H9 (cell line): ENCODE measurements at regions not wholly inside any gene's neighbourhood (a gene's known extent, or its start where the extent isn't known, plus 50 kb on each side); places are given as distances from the start of the nearest gene placed in this dataset.

Source experiments
- DNase-seq: peaks from one replicate; pipeline ENCODE4 v3.0.0-alpha.2; 2017
- H2AFZ ChIP-seq: one replicate; pipeline ENCODE4 v1.6.1; 2013; ENCODE audit warnings: mild to moderate bottlenecking, low read length, control low read depth, moderate library complexity
- H2AK5ac ChIP-seq: 2 replicates; pipeline ENCODE4 v1.6.1; 2013; ENCODE audit warnings: low read length, control low read depth, mixed read lengths; ENCODE audit not compliant: insufficient read length
- H2BK120ac ChIP-seq: one replicate; pipeline ENCODE4 v1.6.1; 2013; ENCODE audit warnings: low read depth, mild to moderate bottlenecking, low read length, control low read depth, inconsistent platforms; ENCODE audit not compliant: poor library complexity, severe bottlenecking
- H2BK12ac ChIP-seq: 2 replicates; pipeline ENCODE4 v1.6.1; 2013; ENCODE audit warnings: low read length, control low read depth, mixed read lengths, low read depth; ENCODE audit not compliant: insufficient read length
- H2BK15ac ChIP-seq: 2 replicates; pipeline ENCODE4 v1.6.1; 2013; ENCODE audit warnings: low read depth, low read length, control low read depth
- H2BK20ac ChIP-seq: one replicate; pipeline ENCODE4 v1.6.1; 2013; ENCODE audit warnings: low read depth, mild to moderate bottlenecking, low read length, control low read depth, inconsistent platforms; ENCODE audit not compliant: poor library complexity, severe bottlenecking
- H2BK5ac ChIP-seq: 2 replicates; pipeline ENCODE4 v1.6.1; 2013; ENCODE audit warnings: low read length, control low read depth, mixed read lengths; ENCODE audit not compliant: insufficient read length
- H3K14ac ChIP-seq: 2 replicates; pipeline ENCODE4 v1.6.1; 2013; ENCODE audit warnings: low read length, control low read depth; ENCODE audit not compliant: insufficient read depth
- H3K18ac ChIP-seq: 2 replicates; pipeline ENCODE4 v1.6.1; 2013; ENCODE audit warnings: low read depth, mild to moderate bottlenecking, mixed read lengths, low read length, control low read depth; ENCODE audit not compliant: insufficient read length
- H3K23ac ChIP-seq: 2 replicates; pipeline ENCODE4 v1.6.1; 2013; ENCODE audit warnings: low read length, control low read depth, mixed read lengths, low read depth; ENCODE audit not compliant: insufficient read length
- H3K23me2 ChIP-seq: 2 replicates; pipeline ENCODE4 v1.6.1; 2013; ENCODE audit warnings: low read depth, mild to moderate bottlenecking, mixed read lengths, low read length, control low read depth; ENCODE audit not compliant: insufficient read length, poor library complexity, severe bottlenecking
- H3K27ac ChIP-seq: 2 replicates; pipeline ENCODE4 v1.5.1; 2013; ENCODE audit warnings: low read length, control low read depth, mixed read lengths, low read depth; ENCODE audit not compliant: insufficient read length
- H3K27me3 ChIP-seq: 2 replicates; pipeline ENCODE4 v1.6.1; 2013; ENCODE audit warnings: low read length, control low read depth, inconsistent platforms; ENCODE audit not compliant: insufficient read depth
- H3K4ac ChIP-seq: 2 replicates; pipeline ENCODE4 v1.6.1; 2013; ENCODE audit warnings: low read depth, mild to moderate bottlenecking, control low read depth, inconsistent platforms, low read length, moderate library complexity
- H3K4me1 ChIP-seq: 2 replicates; pipeline ENCODE4 v1.6.1; 2013; ENCODE audit warnings: low read length, control low read depth, inconsistent platforms; ENCODE audit not compliant: insufficient read depth
- H3K4me2 ChIP-seq: 2 replicates; pipeline ENCODE4 v1.6.1; 2013; ENCODE audit warnings: low read length, control low read depth, mixed read lengths; ENCODE audit not compliant: insufficient read length, insufficient read depth
- H3K56ac ChIP-seq: 2 replicates; pipeline ENCODE4 v1.6.1; 2013; ENCODE audit warnings: low read depth, mild to moderate bottlenecking, mixed read lengths, low read length, control low read depth; ENCODE audit not compliant: insufficient read length
- H3K79me1 ChIP-seq: 2 replicates; pipeline ENCODE4 v1.6.1; 2013; ENCODE audit warnings: low read depth, mild to moderate bottlenecking, moderate library complexity, low read length, control low read depth, inconsistent platforms; ENCODE audit not compliant: insufficient read depth, poor library complexity, severe bottlenecking
- H3K79me2 ChIP-seq: 2 replicates; pipeline ENCODE4 v1.6.1; 2013; ENCODE audit warnings: low read length, control low read depth, inconsistent platforms; ENCODE audit not compliant: insufficient read depth
- H3K9ac ChIP-seq: 2 replicates; pipeline ENCODE4 v1.6.1; 2013; ENCODE audit warnings: low read length, control low read depth, mixed read lengths; ENCODE audit not compliant: insufficient read length; ENCODE audit errors: extremely low read depth
- H3K9me3 ChIP-seq: one replicate; pipeline ENCODE4 v1.6.1; 2013; ENCODE audit warnings: low read depth, low read length, inconsistent platforms; ENCODE audit not compliant: control insufficient read depth
- H3T11ph ChIP-seq: one replicate; pipeline ENCODE4 v1.6.1; 2013; ENCODE audit warnings: mild to moderate bottlenecking, low read length, control low read depth, inconsistent platforms
- H4K20me1 ChIP-seq: one replicate; pipeline ENCODE4 v1.6.1; 2013; ENCODE audit not compliant: control insufficient read depth, insufficient read length, insufficient read depth
- H4K5ac ChIP-seq: 2 replicates; pipeline ENCODE4 v1.6.1; 2013; ENCODE audit warnings: low read depth, mild to moderate bottlenecking, mixed read lengths, low read length, control low read depth; ENCODE audit not compliant: insufficient read length
- H4K8ac ChIP-seq: replicated peaks from 2 replicates; pipeline ENCODE4 v1.6.1; 2013; ENCODE audit warnings: low read length, control low read depth, mixed read lengths, low read depth; ENCODE audit not compliant: insufficient read length
- H4K91ac ChIP-seq: 2 replicates; pipeline ENCODE4 v1.6.1; 2013; ENCODE audit warnings: low read depth, mild to moderate bottlenecking, moderate library complexity, mixed read lengths, low read length, control low read depth; ENCODE audit not compliant: insufficient read length
- H3K27ac Mint-ChIP-seq, 3 experiments: 2 replicates in 2 of 3; 3 replicates in 1 of 3; pipeline ENCODE4 v1.8.0; 2020 to 2021; ENCODE audit warnings: mixed read lengths in 3 of 3, mild to moderate bottlenecking in 1 of 3, moderate library complexity in 1 of 3
- H3K27me3 Mint-ChIP-seq: 2 replicates; pipeline ENCODE4 v1.8.0; 2021; ENCODE audit warnings: low read depth, mild to moderate bottlenecking, moderate library complexity, mixed read lengths
- H3K36me3 Mint-ChIP-seq, 3 experiments: 2 replicates in 2 of 3; 3 replicates in 1 of 3; pipeline ENCODE4 v1.8.0; 2020 to 2021; ENCODE audit warnings: low read depth in 3 of 3, mixed read lengths in 3 of 3; ENCODE audit not compliant: insufficient read depth in 1 of 3
- H3K4me1 Mint-ChIP-seq, 2 experiments: 2 replicates each; pipeline ENCODE4 v1.8.0; 2020; ENCODE audit warnings: mixed read lengths in 2 of 2
- H3K4me3 Mint-ChIP-seq, 2 experiments: 2 replicates in 1 of 2; 3 replicates in 1 of 2; pipeline ENCODE4 v1.8.0; 2020 to 2021; ENCODE audit warnings: mild to moderate bottlenecking in 2 of 2, mixed read lengths in 2 of 2, moderate library complexity in 1 of 2
- H3K9me3 Mint-ChIP-seq, 2 experiments: 2 replicates in 1 of 2; 3 replicates in 1 of 2; pipeline ENCODE4 v1.8.0; 2020; ENCODE audit warnings: mild to moderate bottlenecking in 2 of 2, mixed read lengths in 2 of 2, moderate library complexity in 1 of 2
- CTCF ChIP-seq: fragments of 200-600 bp; sonication (generic); conservative IDR thresholded peaks from 3 replicates; pipeline ENCODE4 v1.8.0; 2021; ENCODE audit warnings: antibody characterized with exemption, mild to moderate bottlenecking
- WGBS: extraction: QIAGEN DNeasy Blood & Tissue Kit; methylation state at CpG from one replicate; pipeline ENCODE4 v1.1.7; 2013; ENCODE audit warnings: missing lambda C conversion rate, low lambda C conversion rate, mixed read lengths; ENCODE audit not compliant: insufficient read length; ENCODE audit errors: extremely low coverage; 5-methylcytosine and 5-hydroxymethylcytosine counted together

- no peaks in the 10 kb centered on the region; a peak in 1 of 7 replicates for H3K36me3 Mint-ChIP-seq
These were observed 246.0 kb downstream of the TDRD15 start for GRCh38 chr2:21369787-21370186.

More at GRCh38 chr2:21369787-21370186, 246.0 kb downstream of the TDRD15 start:
- H3K23me2 ChIP-seq, result no peaks in the 10 kb centered on the region
- H3K4me2 ChIP-seq, result no peak overlapping the region
- H3K79me1 ChIP-seq, result no peaks in the 10 kb centered on the region
- no peak overlapping the region for H3K18ac ChIP-seq
- no peak for TF ChIP-seq CTCF
- no peaks in the 10 kb centered on the region for H3K9me3 Mint-ChIP-seq
- H2AFZ ChIP-seq, result no peak overlapping the region
- H3K79me2 ChIP-seq, result no peaks in the 10 kb centered on the region
- no peaks in the 10 kb centered on the region; the same call in 1 of the 2 replicates for H3K4me1 ChIP-seq
- H3T11ph ChIP-seq, result no peak overlapping the region
- H4K91ac ChIP-seq, result no peak overlapping the region
- H3K23ac ChIP-seq, result no peak overlapping the region
- H2AK5ac ChIP-seq, result no peak overlapping the region
- H2BK15ac ChIP-seq, result no peak overlapping the region
- H3K27me3 ChIP-seq, result no peaks in the 10 kb centered on the region
- no peak overlapping the region for H3K27ac ChIP-seq
- H2BK120ac ChIP-seq, result no peak overlapping the region
- no peak overlapping the region for H2BK5ac ChIP-seq
- no peak for DNase-seq
- H3K9me3 ChIP-seq, result no peaks in the 10 kb centered on the region
- H4K5ac ChIP-seq, result no peak overlapping the region
- no peak overlapping the region for H2BK12ac ChIP-seq
- no peak overlapping the region for H3K14ac ChIP-seq
- H3K9ac ChIP-seq, result no peak overlapping the region
- no peak overlapping the region for H3K27ac Mint-ChIP-seq
- no peak overlapping the region for H3K56ac ChIP-seq
- H3K4me1 Mint-ChIP-seq, result peaks cover 6 to 9% of the 10 kb centered on the region in 2 experiments; a peak in 3 of 4 replicates
- no peaks in the 10 kb centered on the region for H4K20me1 ChIP-seq
- H2BK20ac ChIP-seq, result no peak overlapping the region
- H4K8ac ChIP-seq, result no peak overlapping the region
- H3K27me3 Mint-ChIP-seq, result no peaks in the 10 kb centered on the region
- no CpG with 5 or more reads among the region's 2 CpGs for WGBS
- H3K4me3 Mint-ChIP-seq, result no peak overlapping the region
- H3K4ac ChIP-seq, result no peak overlapping the region
